ENCODE measurements at regions not wholly inside any gene's neighbourhood (a gene's known extent, or its start where the extent isn't known, plus 50 kb on each side); places are given as distances from the start of the nearest gene placed in this dataset.

DNA sequence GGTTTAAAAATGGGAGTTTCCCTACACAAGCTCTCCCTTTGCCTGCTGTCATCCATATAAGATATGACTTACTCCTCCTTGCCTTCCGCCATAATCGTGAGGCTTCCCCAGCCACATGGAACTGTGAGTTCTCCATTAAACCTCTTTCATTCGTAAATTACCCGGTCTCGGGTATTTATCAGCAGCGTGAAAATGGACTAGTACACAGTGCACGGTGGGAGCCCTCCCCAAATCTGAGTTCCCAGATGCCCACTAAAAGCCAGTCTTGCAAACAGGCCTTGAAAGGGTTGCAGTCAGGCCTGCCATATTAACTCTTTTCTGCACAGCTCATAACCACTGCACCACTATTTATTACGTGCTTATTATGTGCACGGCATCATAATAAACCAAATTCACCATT lies 400.9 kb downstream of the PRDM2 start:
- no peak for DNase-seq (ENCODE audit: low read depth in 2 of 2)

GRCh38 chr1:14102180-14102579 lies 402.2 kb downstream of the PRDM2 start:
- no peak for DNase-seq (ENCODE audit: low read depth in 2 of 2)

GRCh38 chr1:14103878-14104430 lies 404.0 kb downstream of the PRDM2 start:
- no peak for DNase-seq (ENCODE audit: low read depth in 2 of 2)

DNA sequence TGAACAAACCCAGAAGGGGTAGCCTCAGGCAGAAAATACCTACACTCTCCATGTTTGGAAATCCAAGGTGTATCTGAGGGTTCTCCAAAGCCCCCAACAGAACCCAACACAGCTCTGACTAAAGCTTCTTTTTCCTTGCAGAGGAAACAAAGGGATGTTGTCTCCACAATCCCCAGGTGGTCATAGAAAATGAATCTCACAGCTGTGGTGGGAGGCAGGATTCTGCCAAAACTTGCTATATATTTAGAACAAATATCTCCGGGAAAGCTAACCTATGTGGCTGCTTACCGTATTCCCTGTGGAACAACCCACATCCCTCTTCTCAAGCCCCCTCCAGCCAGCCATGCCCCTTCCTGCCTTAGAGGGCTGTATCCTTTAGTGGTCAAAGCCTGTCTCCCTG lies 406.1 kb downstream of the PRDM2 start:
- DNase-seq (ENCODE audit: low read depth in 2 of 2), result no peak

DNA sequence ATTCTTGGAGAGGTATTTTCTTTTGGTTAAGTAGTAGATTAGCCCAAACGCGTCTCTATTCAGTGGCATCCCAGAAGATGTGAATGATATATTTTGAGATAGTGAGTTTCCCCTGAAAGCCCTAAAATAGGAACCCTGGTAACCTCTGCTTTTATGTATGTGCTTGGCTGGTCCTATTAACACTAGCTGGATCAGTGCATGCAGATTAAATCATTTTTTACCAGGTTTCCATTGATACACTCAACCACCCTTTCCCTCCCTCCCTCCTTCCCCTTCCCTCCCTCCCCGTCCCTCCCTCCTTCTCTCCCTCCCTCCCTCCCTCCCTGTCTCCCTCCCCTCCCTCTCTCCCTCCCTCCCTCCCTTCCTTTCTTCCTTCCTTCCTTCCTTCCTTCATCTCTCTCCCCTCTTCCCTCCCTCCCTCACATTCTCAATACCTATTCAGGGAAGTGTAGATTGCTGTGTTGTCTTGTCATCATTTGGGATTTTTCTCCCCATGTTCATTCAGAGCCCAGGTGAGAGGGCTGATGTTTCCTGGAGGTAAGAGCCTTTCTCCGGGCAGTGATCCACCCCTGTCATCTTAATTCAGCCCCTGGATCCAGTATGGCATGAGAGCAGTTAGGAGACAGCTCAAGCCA lies 406.8 kb downstream of the PRDM2 start:
- DNase-seq (ENCODE audit: low read depth in 2 of 2), result no peak

DNA sequence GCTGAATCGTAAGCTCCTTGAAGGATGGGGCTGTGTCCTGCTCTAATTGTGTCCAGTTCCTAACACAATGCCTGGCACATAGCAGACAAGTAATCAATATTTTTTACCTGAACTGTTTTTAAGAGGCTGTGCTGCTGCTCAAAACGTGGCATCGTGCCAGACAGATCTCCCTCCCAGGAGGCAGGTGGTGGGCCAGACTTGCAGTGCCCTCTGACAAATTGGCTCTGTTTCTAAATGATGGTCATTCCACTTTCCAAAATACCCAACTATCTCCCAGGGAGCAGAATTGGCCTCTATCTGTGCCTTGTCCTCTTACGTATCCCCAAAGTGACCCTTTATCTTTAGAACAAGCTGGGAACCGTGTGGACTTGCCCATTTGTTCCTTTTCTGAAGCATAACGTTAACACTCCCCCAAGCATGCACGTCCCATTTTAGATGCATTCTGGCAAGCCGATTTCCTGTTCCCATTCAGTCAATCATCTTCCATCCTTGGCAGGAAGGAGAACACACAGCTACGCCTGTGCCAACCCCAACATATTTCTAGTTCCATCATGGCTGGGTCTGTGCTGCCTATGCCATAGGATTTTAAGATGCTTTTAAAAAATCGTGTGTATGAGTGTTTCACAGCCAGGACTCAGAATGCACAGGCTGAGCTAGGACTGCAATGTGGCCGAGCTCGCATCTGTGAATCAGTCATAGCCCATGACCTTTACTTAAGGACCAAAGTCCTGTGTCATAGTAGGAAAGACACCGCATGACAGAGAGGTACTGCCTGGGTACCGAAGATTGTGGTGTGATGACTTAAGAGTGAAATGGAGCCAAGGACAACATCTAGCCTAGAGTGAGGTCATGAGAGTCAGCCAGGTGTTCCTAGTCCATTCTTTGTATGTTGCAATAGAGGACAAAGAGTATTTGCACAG lies 408.6 kb downstream of the PRDM2 start:
- no peak for DNase-seq (ENCODE audit: low read depth in 2 of 2)

DNA sequence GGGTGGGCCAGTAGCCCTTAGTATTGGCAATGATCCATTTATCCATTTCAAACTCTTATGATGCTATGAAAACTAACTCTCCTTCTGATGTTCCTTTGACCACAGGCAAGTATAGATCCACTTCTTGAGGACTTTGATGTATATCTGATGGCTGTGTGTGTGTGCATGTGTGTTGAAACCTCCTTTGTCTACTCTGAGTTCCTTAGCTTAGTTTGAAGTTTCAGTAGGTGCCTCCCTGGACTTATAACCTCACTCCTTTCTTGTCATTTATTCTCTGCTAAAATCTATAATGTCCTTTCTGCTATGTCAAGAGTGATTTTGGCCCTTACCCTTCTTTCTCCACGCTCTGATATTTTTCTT lies 409.3 kb downstream of the PRDM2 start:
- DNase-seq (ENCODE audit: low read depth in 2 of 2), result no peak

DNA sequence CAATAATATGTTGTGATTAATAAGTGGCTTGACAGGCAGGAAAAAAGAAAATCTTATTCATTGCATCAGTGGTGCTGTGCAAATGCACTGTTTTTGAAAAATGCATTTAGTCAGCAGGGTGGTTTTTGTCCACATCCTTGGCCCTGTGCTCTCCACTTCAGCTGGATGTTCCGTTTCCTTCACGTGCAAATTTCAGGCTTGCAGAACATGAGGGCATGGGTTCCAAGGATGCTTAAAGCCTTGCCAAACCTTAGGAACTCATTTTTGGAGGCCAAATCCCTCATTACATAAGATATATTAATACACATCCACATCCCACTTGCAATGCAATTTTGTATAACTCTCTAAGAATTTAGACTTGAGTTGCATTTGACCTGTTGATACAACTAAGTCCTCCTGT lies 410.1 kb downstream of the PRDM2 start:
- no peak for DNase-seq (ENCODE audit: low read depth in 2 of 2)

GRCh38 chr1:14111121-14111520 lies 411.1 kb downstream of the PRDM2 start:
- DNase-seq (ENCODE audit: low read depth in 2 of 2), result no peak

DNA sequence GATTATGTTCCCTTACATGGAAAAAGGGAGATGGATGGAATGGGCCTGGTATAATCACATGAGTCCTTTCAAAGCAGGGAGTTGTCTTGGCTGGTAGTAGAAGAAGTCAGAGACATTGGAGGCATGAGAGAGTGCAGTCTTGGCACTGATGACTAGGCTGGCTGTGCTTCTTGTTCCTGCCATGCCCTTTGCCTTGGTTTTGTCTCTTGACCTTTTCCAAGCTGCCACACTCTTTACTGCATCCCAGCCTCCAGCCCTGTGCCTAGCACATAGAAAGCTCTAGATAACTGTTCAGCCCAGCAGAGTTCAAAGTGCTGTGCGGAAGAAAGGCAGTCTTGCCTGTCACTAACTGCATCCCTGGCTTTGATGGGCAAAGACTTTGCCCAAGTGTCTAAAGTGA lies 412.6 kb downstream of the PRDM2 start:
- DNase-seq (ENCODE audit: low read depth in 2 of 2), result no peak

GRCh38 chr1:14113271-14113670 lies 413.3 kb downstream of the PRDM2 start:
- DNase-seq (ENCODE audit: low read depth in 2 of 2), result no peak

DNA sequence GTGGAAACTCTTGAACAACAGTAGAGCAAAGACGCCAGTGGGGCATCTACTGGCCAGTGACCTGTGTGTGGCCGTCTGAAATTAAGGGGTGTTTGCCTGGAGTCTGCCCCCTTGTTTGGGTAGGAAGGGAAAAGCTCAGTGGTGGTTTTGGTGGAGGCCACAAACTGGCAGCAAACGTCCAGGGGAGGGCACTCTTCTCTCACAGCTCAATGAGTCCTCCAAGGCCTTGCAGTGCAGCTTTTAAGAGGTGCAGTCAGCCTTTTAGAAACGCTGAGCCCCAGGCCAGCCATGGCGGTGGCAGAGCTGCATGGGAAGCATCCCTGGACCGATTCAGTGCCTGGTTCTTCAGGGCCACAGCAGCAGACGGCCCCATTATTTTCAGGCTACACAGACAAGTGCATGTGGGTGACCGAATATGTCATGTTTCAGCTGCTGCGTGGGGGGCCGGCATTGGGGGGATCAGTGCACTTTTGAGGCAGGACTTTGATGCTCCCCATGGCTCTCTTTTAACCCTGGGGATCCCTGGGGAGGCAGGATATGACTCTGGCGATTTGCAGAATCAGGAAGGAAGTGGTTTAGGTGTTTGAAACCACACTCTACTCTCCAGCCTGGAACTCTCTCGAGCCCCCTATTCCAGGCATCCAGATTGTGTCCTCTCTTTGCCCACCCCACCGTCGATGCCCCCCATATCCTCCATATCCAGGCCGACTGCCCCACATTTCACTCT lies 414.0 kb downstream of the PRDM2 start:
- DNase-seq (ENCODE audit: low read depth in 2 of 2), result no peak

DNA sequence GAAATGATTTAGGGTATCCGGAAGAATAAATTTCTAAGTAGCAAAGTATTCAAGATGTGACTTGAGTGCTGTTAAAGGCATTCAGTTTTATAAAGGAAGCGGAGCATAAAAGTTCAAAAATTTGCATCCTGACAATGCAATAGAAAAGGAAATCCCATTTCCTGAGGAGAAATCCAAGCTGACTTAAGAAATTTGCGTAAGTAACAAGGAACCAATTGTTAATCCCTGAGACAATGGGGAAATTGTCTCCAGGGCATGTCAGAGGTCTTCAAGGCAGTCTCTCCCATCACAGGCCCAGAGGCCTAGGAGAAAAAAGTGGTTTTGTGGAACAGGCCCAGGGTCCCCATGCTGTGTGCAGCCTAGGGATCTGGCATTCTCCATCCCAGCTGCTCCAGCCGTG lies 416.0 kb downstream of the PRDM2 start:
- DNase-seq (ENCODE audit: low read depth in 2 of 2), result no peak

GRCh38 chr1:14117700-14118099 lies 417.7 kb downstream of the PRDM2 start:
- DNase-seq (ENCODE audit: low read depth in 2 of 2), result no peak

- no peak for DNase-seq (ENCODE audit: low read depth in 2 of 2)
Measured at GRCh38 chr1:14118691-14119485, 418.9 kb downstream of the PRDM2 start.

- DNase-seq (ENCODE audit: low read depth in 2 of 2), result no peak
Measured at GRCh38 chr1:14120895-14121294, 420.9 kb downstream of the PRDM2 start.

GRCh38 chr1:14128096-14128495 lies 428.1 kb downstream of the PRDM2 start:
- no peak for DNase-seq (ENCODE audit: low read depth in 2 of 2)

- no peak for DNase-seq (ENCODE audit: low read depth in 2 of 2)
Measured at GRCh38 chr1:14129009-14129408, 429.0 kb downstream of the PRDM2 start.

DNA sequence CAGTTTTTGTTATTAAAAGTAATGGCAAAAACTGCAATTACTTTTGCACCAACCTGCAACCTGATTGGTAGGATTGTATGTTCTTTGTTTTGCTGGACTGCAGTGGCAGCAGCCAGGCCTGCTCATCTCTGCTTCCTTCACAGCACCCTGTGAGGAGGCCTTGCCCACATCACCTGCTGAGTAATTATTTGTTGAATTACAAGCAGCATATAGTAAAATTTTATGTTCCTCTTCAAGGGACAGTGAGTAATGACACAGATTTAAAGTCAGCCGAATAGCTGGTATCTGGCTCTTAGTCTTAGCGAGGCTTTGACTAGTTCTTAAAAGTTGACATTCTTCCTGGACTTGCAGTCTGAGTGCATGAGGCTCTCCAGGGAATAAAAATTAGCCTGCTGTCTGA lies 435.1 kb downstream of the PRDM2 start:
- no peak for DNase-seq (ENCODE audit: low read depth in 2 of 2)

- no peak for DNase-seq (ENCODE audit: low read depth in 2 of 2)
Measured at GRCh38 chr1:14136152-14136763, 436.3 kb downstream of the PRDM2 start.

- no peak for DNase-seq (ENCODE audit: low read depth in 2 of 2)
Measured at GRCh38 chr1:14136881-14137280, 436.9 kb downstream of the PRDM2 start.

Data from stimulated activated CD4-positive, alpha-beta T cell treated with anti-CD3 and anti-CD28 coated beads, Interleukin-12 subunit alpha, Interleukin-12 subunit beta, amount 100 ng/mL, for 24 hours (primary cell).